Breast epithelium (tissue), 4 donors: ENCODE measurements at regions not wholly inside any gene's neighbourhood (a gene's known extent, or its start where the extent isn't known, plus 50 kb on each side); places are given as distances from the start of the nearest gene placed in this dataset.

ENCODE experiments used
- DNase-seq, 2 donors: peaks; one replicate each; pipeline ENCODE4 v3.0.0-alpha.2; 2019; ENCODE audit warnings: low spot score in 2 of 2
- H3K27ac ChIP-seq, 2 donors: fragments of 200-600 bp; sonication (generic) in 1 of 2; one replicate each; pipeline ENCODE4 v1.5.1; 2016 to 2019; ENCODE audit warnings: mild to moderate bottlenecking in 1 of 2
- H3K27me3 ChIP-seq, 2 donors: fragments of 200-600 bp; sonication (generic) in 1 of 2; one replicate each; pipeline versions ENCODE4 v1.5.1 to v1.6.0; 2017 to 2019; ENCODE audit warnings: control low read depth in 1 of 2, mild to moderate bottlenecking in 1 of 2
- H3K36me3 ChIP-seq: fragments of 200-600 bp; one replicate; pipeline ENCODE4 v1.5.1; 2019
- H3K4me1 ChIP-seq, 2 donors: fragments of 200-600 bp; sonication (generic); one replicate each; pipeline ENCODE4 v1.5.1; 2016 to 2019; ENCODE audit warnings: control low read depth in 1 of 2
- H3K4me3 ChIP-seq, 3 donors: fragments of 200-600 bp; sonication (generic); 1 replicate in 2 of 3; 2 replicates in 1 of 3; pipeline ENCODE4 v1.5.1; 2016 to 2019; ENCODE audit warnings: mild to moderate bottlenecking in 3 of 3, moderate library complexity in 2 of 3
- H3K9me3 ChIP-seq, 2 donors: fragments of 200-600 bp; sonication (generic) in 1 of 2; one replicate each; pipeline ENCODE4 v1.5.1; 2016 to 2019; ENCODE audit warnings: control low read depth in 1 of 2
- POLR2A ChIP-seq: fragments of 450-650 bp; IDR thresholded peaks from one replicate; pipeline ENCODE4 v1.6.1; 2016; ENCODE audit warnings: antibody characterized with exemption, mild to moderate bottlenecking, moderate library complexity
- POLR2AphosphoS5 ChIP-seq, 3 donors: sonication (generic); formaldehyde crosslinking; IDR thresholded peaks; one replicate each; pipeline ENCODE4 v1.6.1; 2017; ENCODE audit warnings: antibody characterized with exemption in 3 of 3
- intact Hi-C: fragments of 100-400 bp; cut with DNase I; formaldehyde crosslinking; loops from one replicate; pipeline ENCODE4 v1.15.1; 2023; ENCODE audit warnings: low total_unique reads
- TF ChIP-seq, protein P1 (sequence below), 3 donors: fragments of 450-650 bp; IDR thresholded peaks; one replicate each; pipeline ENCODE4 v1.5.1; 2016 to 2017; ENCODE audit warnings: antibody characterized with exemption in 3 of 3, mild to moderate bottlenecking in 3 of 3, moderate library complexity in 3 of 3

DNA sequence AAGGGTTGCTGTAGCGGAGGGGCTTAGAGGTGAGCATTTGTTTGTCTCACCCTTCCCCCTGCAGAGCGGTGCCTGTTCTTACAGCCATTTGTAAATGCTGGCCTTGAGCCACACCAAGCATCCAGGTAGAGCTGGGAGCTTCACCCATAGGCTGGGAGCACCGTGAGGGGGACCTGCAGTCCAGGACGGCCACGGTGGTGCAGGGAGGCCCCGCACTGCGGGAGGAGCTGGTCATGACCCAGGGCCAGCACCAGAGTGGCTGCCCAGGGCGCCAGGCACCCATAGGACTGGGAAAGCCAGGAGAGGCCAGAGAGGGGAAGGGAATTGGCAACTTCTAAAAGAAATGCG lies 197.3 kb upstream of the ADAMTS16 start:
- Histone ChIP-seq H3K4me3 (no peak overlapping the region), H3K36me3 (no peaks in the 10 kb centered on the region), H3K27me3 (no peaks in the 10 kb centered on the region), H3K27ac (no peak overlapping the region), H3K4me1 (no peaks in the 10 kb centered on the region), H3K9me3 (no peaks in the 10 kb centered on the region)
- intact Hi-C loops = no loop called here
- TF ChIP-seq, protein P1, sequence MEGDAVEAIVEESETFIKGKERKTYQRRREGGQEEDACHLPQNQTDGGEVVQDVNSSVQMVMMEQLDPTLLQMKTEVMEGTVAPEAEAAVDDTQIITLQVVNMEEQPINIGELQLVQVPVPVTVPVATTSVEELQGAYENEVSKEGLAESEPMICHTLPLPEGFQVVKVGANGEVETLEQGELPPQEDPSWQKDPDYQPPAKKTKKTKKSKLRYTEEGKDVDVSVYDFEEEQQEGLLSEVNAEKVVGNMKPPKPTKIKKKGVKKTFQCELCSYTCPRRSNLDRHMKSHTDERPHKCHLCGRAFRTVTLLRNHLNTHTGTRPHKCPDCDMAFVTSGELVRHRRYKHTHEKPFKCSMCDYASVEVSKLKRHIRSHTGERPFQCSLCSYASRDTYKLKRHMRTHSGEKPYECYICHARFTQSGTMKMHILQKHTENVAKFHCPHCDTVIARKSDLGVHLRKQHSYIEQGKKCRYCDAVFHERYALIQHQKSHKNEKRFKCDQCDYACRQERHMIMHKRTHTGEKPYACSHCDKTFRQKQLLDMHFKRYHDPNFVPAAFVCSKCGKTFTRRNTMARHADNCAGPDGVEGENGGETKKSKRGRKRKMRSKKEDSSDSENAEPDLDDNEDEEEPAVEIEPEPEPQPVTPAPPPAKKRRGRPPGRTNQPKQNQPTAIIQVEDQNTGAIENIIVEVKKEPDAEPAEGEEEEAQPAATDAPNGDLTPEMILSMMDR (IDR thresholded peaks at IDR 0.05) = no peak
- TF ChIP-seq POLR2AphosphoS5 (IDR thresholded peaks at IDR 0.05) = no peak
- TF ChIP-seq POLR2A = no peak
- DNase-seq = no peak

DNA sequence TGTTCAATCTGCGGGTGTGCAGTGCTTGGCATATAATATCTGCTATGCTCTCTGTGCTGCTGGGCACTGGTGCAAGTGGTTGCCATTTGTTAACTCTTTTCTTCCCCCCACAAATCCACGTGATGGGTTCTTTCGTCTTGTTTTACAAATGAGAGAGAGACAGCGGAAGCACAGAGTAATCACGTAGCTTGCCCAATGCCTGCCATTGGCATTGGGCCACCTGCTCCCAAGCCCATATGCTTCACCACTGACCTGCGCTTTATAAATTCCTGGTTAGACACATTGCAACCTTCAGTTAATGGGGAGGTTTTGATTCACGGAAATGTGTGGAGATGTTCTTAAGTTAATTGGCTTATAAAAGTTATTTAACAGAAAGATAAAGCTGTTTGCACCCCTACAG lies 194.8 kb upstream of the ADAMTS16 start:
- Histone ChIP-seq H3K27ac (no peak overlapping the region), H3K27me3 (no peaks in the 10 kb centered on the region), H3K4me1 (no peaks in the 10 kb centered on the region), H3K9me3 (no peaks in the 10 kb centered on the region), H3K36me3 (no peaks in the 10 kb centered on the region), H3K4me3 (no peak overlapping the region)
- DNase-seq = no peak
- TF ChIP-seq POLR2AphosphoS5 (IDR thresholded peaks at IDR 0.05) (no peak), POLR2A (no peak)
- TF ChIP-seq, protein P1 (IDR thresholded peaks at IDR 0.05) = no peak
- intact Hi-C loops = no loop called here

DNA sequence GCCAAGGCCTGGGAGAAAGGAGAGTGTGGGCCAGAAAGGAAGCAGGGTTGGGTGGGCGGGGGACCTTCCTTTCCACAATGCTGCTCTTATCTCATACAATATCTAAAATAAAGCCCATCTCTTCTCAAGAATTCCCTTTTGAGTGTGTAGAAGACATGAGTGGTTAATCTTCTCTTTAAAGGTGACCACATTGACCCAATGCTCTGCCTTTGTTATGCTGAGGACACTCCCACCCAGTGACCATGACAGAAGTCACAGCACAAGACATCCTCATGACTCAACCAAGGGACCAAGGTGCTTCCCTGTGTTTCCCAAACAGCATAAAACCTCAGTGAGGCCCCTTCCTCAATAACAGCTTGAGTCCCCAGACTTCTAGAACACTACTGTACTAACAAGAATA lies 193.0 kb upstream of the ADAMTS16 start:
- no peaks in the 10 kb centered on the region for H3K9me3 ChIP-seq

DNA sequence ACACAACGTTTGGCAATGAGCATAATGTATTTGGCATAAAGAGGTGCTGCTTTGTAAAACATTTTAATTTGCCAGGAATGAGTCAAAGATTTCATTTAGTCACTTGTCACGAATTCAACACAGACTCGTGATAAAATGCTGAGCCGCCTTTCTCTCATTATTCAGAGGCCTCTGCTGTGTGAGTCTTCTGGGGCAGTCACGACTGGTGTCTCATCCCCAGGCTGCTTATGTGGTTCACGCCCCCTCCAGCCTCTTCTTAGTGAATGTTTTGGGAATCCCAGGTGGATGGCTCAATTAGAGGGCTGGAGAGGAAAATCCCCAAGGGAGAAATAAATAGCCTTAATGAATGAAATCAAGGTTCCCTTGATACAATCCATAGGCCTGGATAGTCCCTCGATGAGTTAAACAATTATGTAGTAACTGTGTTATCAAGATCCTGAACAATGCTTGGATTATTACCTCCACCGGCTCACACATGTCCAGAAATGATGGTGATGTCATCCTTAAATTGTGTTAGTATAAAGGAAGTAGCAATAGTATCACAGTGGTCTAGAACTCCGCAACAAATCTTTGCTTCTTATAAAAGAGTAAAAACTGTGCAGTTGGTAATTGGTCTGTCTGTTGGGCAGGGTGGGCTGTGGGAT lies 192.1 kb upstream of the ADAMTS16 start:
- intact Hi-C loops = no loop called here
- no peaks in the 10 kb centered on the region for H3K27me3 ChIP-seq
- H3K4me1 ChIP-seq = no peaks in the 10 kb centered on the region
- H3K9me3 ChIP-seq = no peaks in the 10 kb centered on the region
- no peak overlapping the region for H3K4me3 ChIP-seq
- DNase-seq = no peak
- TF ChIP-seq, protein P1 (IDR thresholded peaks at IDR 0.05) = no peak
- no peaks in the 10 kb centered on the region for H3K36me3 ChIP-seq
- no peak overlapping the region for H3K27ac ChIP-seq

More for the DNA sequence above, 193.0 kb upstream of the ADAMTS16 start:
- TF ChIP-seq POLR2A (no peak), POLR2AphosphoS5 (IDR thresholded peaks at IDR 0.05) (no peak)
- TF ChIP-seq, protein P1 (IDR thresholded peaks at IDR 0.05) = no peak
- intact Hi-C loops = no loop called here
- Histone ChIP-seq H3K27me3 (no peaks in the 10 kb centered on the region), H3K36me3 (no peaks in the 10 kb centered on the region), H3K4me3 (no peak overlapping the region), H3K27ac (no peak overlapping the region), H3K4me1 (no peaks in the 10 kb centered on the region)
- no peak for DNase-seq

DNA sequence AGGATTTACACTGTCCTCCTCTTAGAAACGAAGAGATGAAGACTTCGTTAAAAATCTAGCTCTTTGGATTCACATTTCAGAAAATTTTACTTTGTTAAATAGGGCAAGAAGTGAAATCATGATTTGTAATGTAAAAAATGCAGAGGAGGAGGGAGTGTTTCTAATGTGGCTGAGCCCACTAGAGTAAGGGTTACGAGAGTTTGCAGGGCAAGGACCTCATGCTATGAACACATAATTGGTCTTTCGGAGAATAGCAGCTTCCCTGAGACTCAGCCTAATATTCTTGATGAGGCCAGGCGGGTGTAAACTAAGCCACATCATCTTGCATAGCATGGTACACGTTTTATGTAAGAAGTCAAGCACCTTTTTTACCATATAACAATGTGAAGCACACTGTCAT lies 191.0 kb upstream of the ADAMTS16 start:
- H3K4me1 ChIP-seq = no peaks in the 10 kb centered on the region
- intact Hi-C loops = no loop called here
- no peaks in the 10 kb centered on the region for H3K9me3 ChIP-seq
- H3K27ac ChIP-seq = no peak overlapping the region
- TF ChIP-seq, protein P1 (IDR thresholded peaks at IDR 0.05) = no peak
- TF ChIP-seq POLR2AphosphoS5 (IDR thresholded peaks at IDR 0.05) = no peak
- no peak for TF ChIP-seq POLR2A
- no peaks in the 10 kb centered on the region for H3K27me3 ChIP-seq
- no peaks in the 10 kb centered on the region for H3K36me3 ChIP-seq
- no peak for DNase-seq
- no peak overlapping the region for H3K4me3 ChIP-seq
